KMS-11 (cell line): ENCODE measurements at regions not wholly inside any gene's neighbourhood (a gene's known extent, or its start where the extent isn't known, plus 50 kb on each side); places are given as distances from the start of the nearest gene placed in this dataset.
"Not testable (repeated sequence)": the region's sequence is repeated elsewhere in the genome, so short reads cannot be mapped to it uniquely, and the experiment has no call there.

ENCODE experiments used
- H2AFZ ChIP-seq: fragments of 200-600 bp; sonication (generic); 2 replicates; pipeline ENCODE4 v1.6.1; 2016; ENCODE audit warnings: antibody characterized with exemption, mixed run types, low read depth
- H3K27ac ChIP-seq: fragments of 200-600 bp; sonication (generic); 2 replicates; pipeline ENCODE4 v1.6.1; 2016; ENCODE audit warnings: mild to moderate bottlenecking, mixed run types
- H3K27me3 ChIP-seq: fragments of 200-600 bp; sonication (generic); 2 replicates; pipeline ENCODE4 v1.6.1; 2017; ENCODE audit warnings: mild to moderate bottlenecking, low read depth, mixed run types, moderate library complexity; ENCODE audit not compliant: insufficient read depth
- H3K36me3 ChIP-seq: fragments of 200-600 bp; sonication (generic); 2 replicates; pipeline ENCODE4 v1.6.1; 2017; ENCODE audit warnings: mild to moderate bottlenecking, mixed run types; ENCODE audit not compliant: insufficient read depth
- H3K4me1 ChIP-seq: fragments of 200-600 bp; sonication (generic); 2 replicates; pipeline ENCODE4 v1.6.1; 2016; ENCODE audit warnings: mild to moderate bottlenecking, low read depth, mixed run types; ENCODE audit not compliant: poor library complexity, severe bottlenecking
- H3K4me2 ChIP-seq: fragments of 200-600 bp; sonication (generic); 2 replicates; pipeline ENCODE4 v1.7.0; 2016; ENCODE audit warnings: mild to moderate bottlenecking, mixed run types
- H3K4me3 ChIP-seq: fragments of 200-600 bp; sonication (generic); IDR thresholded peaks from 2 replicates; pipeline ENCODE4 v1.6.1; 2017; ENCODE audit warnings: low read depth, low read length, mixed read lengths; ENCODE audit not compliant: insufficient read depth
- H3K79me2 ChIP-seq: fragments of 200-600 bp; sonication (generic); 2 replicates; pipeline ENCODE4 v1.6.1; 2016; ENCODE audit warnings: low read depth, mixed run types; ENCODE audit not compliant: insufficient read depth
- H3K9ac ChIP-seq: fragments of 200-600 bp; sonication (generic); 2 replicates; pipeline ENCODE4 v1.6.1; 2016; ENCODE audit warnings: mild to moderate bottlenecking, mixed run types
- H4K20me1 ChIP-seq: fragments of 200-600 bp; sonication (generic); 2 replicates; pipeline ENCODE4 v1.6.1; 2016; ENCODE audit warnings: mild to moderate bottlenecking, mixed run types; ENCODE audit not compliant: insufficient read depth
- TF ChIP-seq, protein P1 (sequence below): fragments of 200-600 bp; sonication (generic); conservative IDR thresholded peaks from 2 replicates; pipeline ENCODE4 v1.6.1; 2017; ENCODE audit warnings: low read depth, mild to moderate bottlenecking, antibody characterized with exemption, low read length, moderate library complexity, mixed read lengths

- Histone ChIP-seq H3K4me2 (no peak overlapping the region), H3K4me3 (no peak overlapping the region), H3K9ac (no peak overlapping the region), H3K27me3 (no peaks in the 10 kb centered on the region), H4K20me1 (no peaks in the 10 kb centered on the region), H2AFZ (no peak overlapping the region), H3K27ac (no peak overlapping the region), H3K79me2 (no peaks in the 10 kb centered on the region), H3K36me3 (no peaks in the 10 kb centered on the region), H3K4me1 (no peaks in the 10 kb centered on the region)
- TF ChIP-seq, protein P1, sequence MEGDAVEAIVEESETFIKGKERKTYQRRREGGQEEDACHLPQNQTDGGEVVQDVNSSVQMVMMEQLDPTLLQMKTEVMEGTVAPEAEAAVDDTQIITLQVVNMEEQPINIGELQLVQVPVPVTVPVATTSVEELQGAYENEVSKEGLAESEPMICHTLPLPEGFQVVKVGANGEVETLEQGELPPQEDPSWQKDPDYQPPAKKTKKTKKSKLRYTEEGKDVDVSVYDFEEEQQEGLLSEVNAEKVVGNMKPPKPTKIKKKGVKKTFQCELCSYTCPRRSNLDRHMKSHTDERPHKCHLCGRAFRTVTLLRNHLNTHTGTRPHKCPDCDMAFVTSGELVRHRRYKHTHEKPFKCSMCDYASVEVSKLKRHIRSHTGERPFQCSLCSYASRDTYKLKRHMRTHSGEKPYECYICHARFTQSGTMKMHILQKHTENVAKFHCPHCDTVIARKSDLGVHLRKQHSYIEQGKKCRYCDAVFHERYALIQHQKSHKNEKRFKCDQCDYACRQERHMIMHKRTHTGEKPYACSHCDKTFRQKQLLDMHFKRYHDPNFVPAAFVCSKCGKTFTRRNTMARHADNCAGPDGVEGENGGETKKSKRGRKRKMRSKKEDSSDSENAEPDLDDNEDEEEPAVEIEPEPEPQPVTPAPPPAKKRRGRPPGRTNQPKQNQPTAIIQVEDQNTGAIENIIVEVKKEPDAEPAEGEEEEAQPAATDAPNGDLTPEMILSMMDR: no peak
Observed at GRCh38 chr6:19902201-19902600, 65.0 kb downstream of the ID4 start.

DNA sequence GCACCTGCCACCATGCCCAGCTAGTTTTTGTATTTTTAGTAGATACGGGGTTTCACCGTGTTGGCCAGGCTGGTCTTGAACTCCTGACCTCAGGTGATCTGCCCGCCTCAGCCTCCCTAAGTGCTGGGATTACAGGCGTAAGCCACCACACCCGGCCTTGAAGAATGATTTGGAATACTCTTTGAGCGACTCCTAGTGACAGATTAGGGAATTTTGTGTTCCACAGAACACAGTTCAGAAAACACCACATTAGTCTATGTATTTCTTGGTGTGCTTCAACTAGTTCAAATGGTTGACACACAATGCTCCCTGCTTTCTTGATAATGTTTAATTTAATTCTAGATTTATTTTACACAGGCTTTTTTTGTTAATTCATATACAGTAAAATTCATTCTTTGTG is 67.2 kb downstream of the ID4 start:
- not testable (repeated sequence) for H3K36me3 ChIP-seq, H3K4me3 ChIP-seq, H3K4me2 ChIP-seq, H3K27ac ChIP-seq, H3K27me3 ChIP-seq, H3K4me1 ChIP-seq, H2AFZ ChIP-seq, H3K79me2 ChIP-seq, H4K20me1 ChIP-seq, H3K9ac ChIP-seq

DNA sequence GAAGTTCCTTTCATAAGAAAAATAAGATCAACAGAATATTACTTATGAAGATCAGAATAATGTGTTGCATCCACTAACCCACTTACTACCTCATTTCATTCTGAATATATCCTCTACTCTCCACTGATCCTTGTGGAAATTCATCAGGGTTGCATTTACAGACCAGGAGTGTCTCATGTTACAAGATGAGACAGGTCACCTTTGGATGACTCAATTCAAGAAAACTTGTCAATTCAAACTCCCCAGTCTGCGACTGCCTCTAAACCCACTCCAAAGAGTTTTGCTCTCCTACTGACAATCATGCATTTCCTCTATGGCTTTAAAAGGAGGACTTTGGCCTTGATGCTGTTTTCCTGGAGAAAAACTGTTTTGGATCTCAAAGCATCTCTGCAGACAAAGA is 68.4 kb downstream of the ID4 start:
- Histone ChIP-seq H3K4me3 (no peak overlapping the region), H3K27ac (no peak overlapping the region), H2AFZ (no peak overlapping the region), H3K79me2 (no peaks in the 10 kb centered on the region), H3K9ac (no peak overlapping the region), H3K4me2 (no peak overlapping the region), H4K20me1 (no peaks in the 10 kb centered on the region), H3K27me3 (no peaks in the 10 kb centered on the region), H3K4me1 (no peaks in the 10 kb centered on the region), H3K36me3 (no peaks in the 10 kb centered on the region)
- TF ChIP-seq, protein P1: no peak

DNA sequence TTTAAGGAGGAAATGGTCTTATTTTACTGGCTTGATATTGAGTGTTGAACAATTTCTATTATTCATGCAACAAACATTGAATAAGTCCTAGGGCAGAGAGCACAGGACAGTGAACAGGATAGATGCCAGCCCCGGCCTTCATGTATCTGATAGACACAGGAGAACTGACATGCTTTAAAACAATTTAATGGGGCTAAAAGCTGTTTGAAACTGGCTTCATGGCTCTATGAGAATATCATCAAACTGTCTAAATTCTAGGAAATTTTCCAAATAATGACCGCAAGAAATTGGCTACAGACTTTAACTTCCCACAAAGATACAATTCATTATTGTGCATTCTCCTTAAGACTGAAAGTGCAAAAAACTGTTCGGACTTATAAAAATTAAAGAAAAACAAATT is 69.0 kb downstream of the ID4 start:
- no peaks in the 10 kb centered on the region for H3K27me3 ChIP-seq
- H3K4me1 ChIP-seq: no peaks in the 10 kb centered on the region
- no peak overlapping the region for H2AFZ ChIP-seq
- H3K79me2 ChIP-seq: no peaks in the 10 kb centered on the region
- H3K4me3 ChIP-seq: no peak overlapping the region
- no peaks in the 10 kb centered on the region for H4K20me1 ChIP-seq
- H3K27ac ChIP-seq: no peak overlapping the region
- no peak overlapping the region for H3K4me2 ChIP-seq
- TF ChIP-seq, protein P1: no peak
- H3K9ac ChIP-seq: no peak overlapping the region
- H3K36me3 ChIP-seq: no peaks in the 10 kb centered on the region

DNA sequence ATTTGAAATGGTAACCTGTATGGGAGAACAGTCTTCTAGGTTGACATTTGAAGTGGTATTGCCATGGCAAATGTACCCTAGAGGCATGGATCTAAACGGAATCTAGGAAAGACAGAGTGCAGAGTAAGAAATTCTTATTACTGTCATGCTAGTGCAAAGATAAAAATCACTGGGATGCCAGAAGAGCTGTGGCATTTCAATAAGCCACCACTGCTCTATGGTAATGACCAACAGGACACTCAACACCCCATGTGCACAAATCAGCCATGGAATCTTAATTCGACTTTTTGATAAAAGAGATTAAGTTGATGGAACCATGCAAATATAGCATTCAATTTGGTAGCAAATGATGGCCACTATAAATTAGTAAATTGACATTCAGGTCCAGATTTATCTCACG is 74.1 kb downstream of the ID4 start:
- no peaks in the 10 kb centered on the region for H3K27me3 ChIP-seq
- H3K4me3 ChIP-seq: no peak overlapping the region
- no peak overlapping the region for H3K9ac ChIP-seq
- H4K20me1 ChIP-seq: no peaks in the 10 kb centered on the region
- no peaks in the 10 kb centered on the region for H3K79me2 ChIP-seq
- H3K36me3 ChIP-seq: no peaks in the 10 kb centered on the region
- no peaks in the 10 kb centered on the region for H3K4me1 ChIP-seq
- no peak overlapping the region for H3K27ac ChIP-seq
- no peak overlapping the region for H3K4me2 ChIP-seq
- TF ChIP-seq, protein P1: no peak
- no peak overlapping the region for H2AFZ ChIP-seq
